ENCODE measurements at regions not wholly inside any gene's neighbourhood (a gene's known extent, or its start where the extent isn't known, plus 50 kb on each side); places are given as distances from the start of the nearest gene placed in this dataset.
"Not testable (repeated sequence)": the region's sequence is repeated elsewhere in the genome, so short reads cannot be mapped to it uniquely, and the experiment has no call there.

DNA sequence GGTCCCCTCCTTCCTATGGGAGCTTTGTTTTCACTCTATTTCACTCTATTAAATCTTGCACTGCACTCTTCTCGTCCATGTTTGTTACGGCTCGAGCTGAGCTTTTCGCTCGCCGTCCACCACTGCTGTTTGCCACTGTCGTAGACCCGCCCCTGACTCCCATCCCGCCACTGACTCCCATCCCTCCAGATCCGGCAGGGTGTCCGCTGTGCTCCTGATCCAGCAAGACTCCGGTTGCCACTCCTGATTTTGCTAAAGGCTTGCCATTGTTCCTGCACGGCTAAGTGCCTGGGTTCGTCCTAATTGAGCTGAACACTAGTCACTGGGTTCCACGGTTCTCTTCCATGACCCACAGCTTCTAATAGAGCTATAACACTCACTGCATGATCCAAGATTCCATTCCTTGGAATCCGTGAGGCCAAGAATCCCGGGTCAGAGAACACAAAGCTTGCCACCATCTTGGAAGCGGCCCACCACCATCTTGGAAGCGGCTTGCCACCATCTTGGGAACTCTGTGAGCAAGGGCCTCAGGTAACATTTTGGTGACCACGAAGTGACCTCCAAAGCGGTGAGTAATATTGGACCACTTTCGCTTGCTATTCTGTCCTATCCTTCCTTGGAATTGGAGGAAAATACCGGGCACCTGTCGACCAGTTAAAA, 2025.4 kb downstream of the OLFM4 start:
- TF ChIP-seq, protein P1, sequence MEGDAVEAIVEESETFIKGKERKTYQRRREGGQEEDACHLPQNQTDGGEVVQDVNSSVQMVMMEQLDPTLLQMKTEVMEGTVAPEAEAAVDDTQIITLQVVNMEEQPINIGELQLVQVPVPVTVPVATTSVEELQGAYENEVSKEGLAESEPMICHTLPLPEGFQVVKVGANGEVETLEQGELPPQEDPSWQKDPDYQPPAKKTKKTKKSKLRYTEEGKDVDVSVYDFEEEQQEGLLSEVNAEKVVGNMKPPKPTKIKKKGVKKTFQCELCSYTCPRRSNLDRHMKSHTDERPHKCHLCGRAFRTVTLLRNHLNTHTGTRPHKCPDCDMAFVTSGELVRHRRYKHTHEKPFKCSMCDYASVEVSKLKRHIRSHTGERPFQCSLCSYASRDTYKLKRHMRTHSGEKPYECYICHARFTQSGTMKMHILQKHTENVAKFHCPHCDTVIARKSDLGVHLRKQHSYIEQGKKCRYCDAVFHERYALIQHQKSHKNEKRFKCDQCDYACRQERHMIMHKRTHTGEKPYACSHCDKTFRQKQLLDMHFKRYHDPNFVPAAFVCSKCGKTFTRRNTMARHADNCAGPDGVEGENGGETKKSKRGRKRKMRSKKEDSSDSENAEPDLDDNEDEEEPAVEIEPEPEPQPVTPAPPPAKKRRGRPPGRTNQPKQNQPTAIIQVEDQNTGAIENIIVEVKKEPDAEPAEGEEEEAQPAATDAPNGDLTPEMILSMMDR (IDR thresholded peaks at IDR 0.05) = not testable (repeated sequence)
- TF ChIP-seq POLR2A (IDR thresholded peaks at IDR 0.05) = not testable (repeated sequence)

All from heart left ventricle (tissue), 13 donors.